Body of pancreas (tissue), 4 donors: ENCODE measurements at regions not wholly inside any gene's neighbourhood (a gene's known extent, or its start where the extent isn't known, plus 50 kb on each side); places are given as distances from the start of the nearest gene placed in this dataset.

Experiments
- ATAC-seq: fragments of 150-250 bp; one replicate; pipeline ENCODE4 v1.9.1; 2016
- DNase-seq, 4 donors: peaks; one replicate each; pipeline ENCODE4 v3.0.0-alpha.2; 2019
- H3K27ac ChIP-seq, 4 donors: fragments of 200-600 bp; sonication (generic); 1 replicate in 3 of 4; 2 replicates in 1 of 4; pipeline versions ENCODE4 v1.5.1 to v1.6.1; 2016 to 2019; ENCODE audit warnings: mild to moderate bottlenecking in 1 of 4, mixed read lengths in 1 of 4, moderate library complexity in 1 of 4
- H3K27me3 ChIP-seq, 2 donors: fragments of 200-600 bp; sonication (generic); one replicate each; pipeline ENCODE4 v1.6.0; 2016; ENCODE audit warnings: mild to moderate bottlenecking in 1 of 2
- H3K36me3 ChIP-seq, 2 donors: fragments of 200-600 bp; sonication (generic); replicated peaks in 1 of 2; 2 replicates each; pipeline ENCODE4 v1.5.1; 2016; ENCODE audit warnings: low read depth in 2 of 2; ENCODE audit not compliant: insufficient read depth in 1 of 2
- H3K4me1 ChIP-seq: fragments of 200-600 bp; sonication (generic); one replicate; pipeline ENCODE4 v1.6.0; 2016
- H3K4me3 ChIP-seq, 2 donors: fragments of 200-600 bp; sonication (generic); 1 replicate in 1 of 2; 2 replicates in 1 of 2; pipeline ENCODE4 v1.5.1; 2016 to 2019
- H3K9me3 ChIP-seq, 3 donors: fragments of 200-600 bp; sonication (generic); 1 replicate in 2 of 3; 2 replicates in 1 of 3; pipeline ENCODE4 v1.5.1; 2016
- CTCF ChIP-seq, 7 experiments: fragments of 450-650 bp in 4 of 7; fragments of 200-600 bp in 3 of 7; sonication (generic) in 3 of 7; IDR thresholded peaks; one replicate each; pipeline ENCODE4 v1.5.1; 2016 to 2019; ENCODE audit warnings: antibody characterized with exemption in 7 of 7
- POLR2A ChIP-seq, 3 donors: fragments of 450-650 bp; IDR thresholded peaks; one replicate each; pipeline ENCODE4 v1.6.1; 2016; ENCODE audit warnings: antibody characterized with exemption in 3 of 3, mild to moderate bottlenecking in 2 of 3
- WGBS, 2 donors: methylation state at CpG; one replicate each; pipeline ENCODE4 v1.1.5; 2017; 5-methylcytosine and 5-hydroxymethylcytosine counted together
- intact Hi-C: fragments of 100-400 bp; cut with DNase I; formaldehyde crosslinking; loops from one replicate; pipeline ENCODE4 v1.15.1; 2023

GRCh38 chr6:103875221-103875620, 984.5 kb downstream of the HACE1 start:
- no peaks in the 10 kb centered on the region for H3K9me3 ChIP-seq
- no peak overlapping the region for H3K4me3 ChIP-seq
- WGBS, 2 donors = 64 to 70% methylated on average over 3 of the region's 3 CpGs
- no peaks in the 10 kb centered on the region for H3K27me3 ChIP-seq
- no peak for TF ChIP-seq CTCF (IDR thresholded peaks at IDR 0.05)
- no peak for TF ChIP-seq POLR2A (IDR thresholded peaks at IDR 0.05)
- no peaks in the 10 kb centered on the region for H3K36me3 ChIP-seq
- no peak overlapping the region for H3K27ac ChIP-seq
- intact Hi-C loops = no loop called here
- DNase-seq (no peak), ATAC-seq (no peak)
- no peaks in the 10 kb centered on the region for H3K4me1 ChIP-seq

- WGBS, 2 donors = 45 to 53% methylated on average over 3 of the region's 3 CpGs
- Histone ChIP-seq H3K27me3 (no peaks in the 10 kb centered on the region), H3K27ac (no peak overlapping the region), H3K9me3 (no peaks in the 10 kb centered on the region), H3K4me1 (no peaks in the 10 kb centered on the region), H3K36me3 (no peaks in the 10 kb centered on the region), H3K4me3 (no peak overlapping the region)
- intact Hi-C loops = no loop called here
- ATAC-seq (no peak), DNase-seq (no peak)
- no peak for TF ChIP-seq CTCF (IDR thresholded peaks at IDR 0.05)
- no peak for TF ChIP-seq POLR2A (IDR thresholded peaks at IDR 0.05)
Measured at GRCh38 chr6:103874575-103874974, 985.1 kb downstream of the HACE1 start.

GRCh38 chr6:103872678-103873077, 987.0 kb downstream of the HACE1 start:
- ATAC-seq = no peak
- no peaks in the 10 kb centered on the region for H3K9me3 ChIP-seq
- H3K4me1 ChIP-seq = no peaks in the 10 kb centered on the region
- H3K36me3 ChIP-seq = no peaks in the 10 kb centered on the region
- TF ChIP-seq POLR2A (IDR thresholded peaks at IDR 0.05) = no peak
- TF ChIP-seq CTCF (IDR thresholded peaks at IDR 0.05) = no peak
- no peak overlapping the region for H3K27ac ChIP-seq
- intact Hi-C loops = no loop called here
- no peak overlapping the region for H3K4me3 ChIP-seq
- no peaks in the 10 kb centered on the region for H3K27me3 ChIP-seq
- no peak for DNase-seq

GRCh38 chr6:103872233-103872632, 987.5 kb downstream of the HACE1 start:
- 40 to 46% methylated on average over 2 of the region's 2 CpGs for WGBS, 2 donors
- Histone ChIP-seq H3K27ac (no peak overlapping the region), H3K36me3 (no peaks in the 10 kb centered on the region), H3K9me3 (no peaks in the 10 kb centered on the region), H3K27me3 (no peaks in the 10 kb centered on the region), H3K4me1 (no peaks in the 10 kb centered on the region), H3K4me3 (no peak overlapping the region)
- no peak for TF ChIP-seq POLR2A (IDR thresholded peaks at IDR 0.05)
- DNase-seq = no peak
- intact Hi-C loops = no loop called here
- ATAC-seq = no peak

- no peak for ATAC-seq
- Histone ChIP-seq H3K27me3 (no peaks in the 10 kb centered on the region), H3K4me3 (no peak overlapping the region), H3K4me1 (no peaks in the 10 kb centered on the region), H3K27ac (no peak overlapping the region), H3K9me3 (no peaks in the 10 kb centered on the region), H3K36me3 (no peaks in the 10 kb centered on the region)
- DNase-seq = no peak
- TF ChIP-seq CTCF (IDR thresholded peaks at IDR 0.05) (no peak), POLR2A (IDR thresholded peaks at IDR 0.05) (no peak)
- intact Hi-C loops = no loop called here
- WGBS, 2 donors = 50 to 59% methylated on average over 2 of the region's 2 CpGs
Measured at GRCh38 chr6:103870970-103871369, 988.7 kb downstream of the HACE1 start.
